H1 (cell line): ENCODE measurements at regions not wholly inside any gene's neighbourhood (a gene's known extent, or its start where the extent isn't known, plus 50 kb on each side); places are given as distances from the start of the nearest gene placed in this dataset.

Experiments
- CTCF ChIA-PET: fragments of 300-600 bp; sonication (Branson Sonifier 250); formaldehyde crosslinking; loops from one replicate; lab custom pipeline; 2021; ENCODE audit not compliant: partially characterized antibody; lab: Charles Lee
- POLR2A ChIA-PET: fragments of 300-600 bp; sonication (Branson Sonifier 250); formaldehyde crosslinking; loops from one replicate; lab custom pipeline; 2021; ENCODE audit warnings: inconsistent platforms; ENCODE audit not compliant: partially characterized antibody; lab: Charles Lee
- DNase-seq, 2 experiments: peaks; one replicate each; pipeline versions ENCODE4 v3.0.0 to v3.0.0-alpha.2; 2010 to 2022; ENCODE audit warnings: low spot score in 2 of 2, low read depth in 1 of 2, mixed read lengths in 1 of 2
- FAIRE-seq: peaks from 2 replicates; lab custom pipeline; 2011; peaks lifted over from hg19 to GRCh38; lab: Jason Lieb, UNC
- H2AFZ ChIP-seq: 2 replicates; pipeline ENCODE4 v1.8.1; 2012; ENCODE audit warnings: low read length, inconsistent platforms
- H2AK5ac ChIP-seq: 2 replicates; pipeline ENCODE4 v1.6.1; 2013; ENCODE audit warnings: low read depth, low read length
- H2BK120ac ChIP-seq: replicated peaks from 2 replicates; pipeline ENCODE3; 2013; ENCODE audit warnings: low read depth, low read length, inconsistent platforms
- H2BK12ac ChIP-seq: 2 replicates; pipeline ENCODE4 v1.6.1; 2013; ENCODE audit warnings: low read depth, low read length
- H2BK15ac ChIP-seq: 2 replicates; pipeline ENCODE4 v1.6.1; 2013; ENCODE audit warnings: low read length
- H2BK20ac ChIP-seq: 2 replicates; pipeline ENCODE4 v1.6.1; 2013; ENCODE audit warnings: low read length
- H2BK5ac ChIP-seq: 2 replicates; pipeline ENCODE4 v1.6.1; 2013; ENCODE audit warnings: low read depth, low read length
- H3K14ac ChIP-seq: 2 replicates; pipeline ENCODE4 v1.6.1; 2013; ENCODE audit warnings: inconsistent platforms; ENCODE audit not compliant: insufficient read length
- H3K18ac ChIP-seq: 2 replicates; pipeline ENCODE4 v1.6.1; 2013; ENCODE audit warnings: low read length; ENCODE audit errors: extremely low read depth
- H3K23ac ChIP-seq: 2 replicates; pipeline ENCODE4 v1.6.1; 2013; ENCODE audit warnings: inconsistent platforms; ENCODE audit not compliant: insufficient read length
- H3K23me2 ChIP-seq: 2 replicates; pipeline ENCODE4 v1.6.1; 2013; ENCODE audit warnings: low read depth, low read length
- H3K27ac ChIP-seq: 2 replicates; pipeline ENCODE4 v1.6.1; 2011; ENCODE audit warnings: low read depth, low read length, inconsistent platforms
- H3K27me3 ChIP-seq, 4 experiments: replicated peaks in 1 of 4; 1 replicate in 1 of 4; 2 replicates in 3 of 4; pipeline versions ENCODE4 v1.6.1 to v1.8.1; 2011 to 2013; ENCODE audit warnings: low read length in 3 of 4, mild to moderate bottlenecking in 3 of 4, inconsistent platforms in 2 of 4, mixed read lengths in 2 of 4, moderate library complexity in 1 of 4; ENCODE audit not compliant: control insufficient read depth in 3 of 4, insufficient read depth in 3 of 4; ENCODE audit errors: extremely low read depth in 1 of 4
- H3K36me3 ChIP-seq, 4 experiments: 2 replicates each; pipeline versions ENCODE4 v1.6.1 to v1.8.1; 2011 to 2013; ENCODE audit warnings: mild to moderate bottlenecking in 4 of 4, low read length in 3 of 4, moderate library complexity in 2 of 4, control low read depth in 1 of 4, inconsistent platforms in 1 of 4; ENCODE audit not compliant: insufficient read depth in 4 of 4, control insufficient read depth in 2 of 4
- H3K4ac ChIP-seq: replicated peaks from 2 replicates; pipeline ENCODE3; 2013; ENCODE audit warnings: low read length, low read depth, mixed read lengths, inconsistent platforms; ENCODE audit not compliant: insufficient read length
- H3K4me1 ChIP-seq, 4 experiments: replicated peaks in 1 of 4; 1 replicate in 1 of 4; 2 replicates in 3 of 4; pipeline versions ENCODE4 v1.6.1 to v1.8.1; 2011 to 2013; ENCODE audit warnings: low read length in 3 of 4, inconsistent platforms in 2 of 4, mixed read lengths in 1 of 4; ENCODE audit not compliant: insufficient read depth in 4 of 4, control insufficient read depth in 3 of 4
- H3K4me2 ChIP-seq, 2 experiments: 2 replicates each; pipeline versions ENCODE4 v1.6.1 to v1.8.1; 2011 to 2013; ENCODE audit warnings: low read depth in 2 of 2, low read length in 2 of 2, control low read depth in 1 of 2, inconsistent platforms in 1 of 2, mild to moderate bottlenecking in 1 of 2; ENCODE audit not compliant: insufficient read depth in 1 of 2
- H3K4me3 ChIP-seq, 4 experiments: fragments of 200-600, 300-600 bp in 1 of 4; sonication (generic), shearing (Covaris generic), sonication (Bioruptor Twin) in 1 of 4; 2 replicates each; pipeline versions ENCODE4 v1.5.1 to v1.8.1; 2011 to 2016; ENCODE audit warnings: low read length in 4 of 4, low read depth in 3 of 4, control low read depth in 2 of 4, inconsistent platforms in 2 of 4, mild to moderate bottlenecking in 2 of 4, mixed read lengths in 1 of 4, moderate library complexity in 1 of 4; ENCODE audit not compliant: insufficient read depth in 2 of 4; ENCODE audit errors: extremely low read depth in 1 of 4
- H3K56ac ChIP-seq: replicated peaks from 2 replicates; pipeline ENCODE3; 2013; ENCODE audit warnings: low read depth, mild to moderate bottlenecking, mixed read lengths, low read length, inconsistent platforms; ENCODE audit not compliant: insufficient read length
- H3K79me1 ChIP-seq: 2 replicates; pipeline ENCODE4 v1.6.1; 2013; ENCODE audit warnings: low read depth, low read length, control low read depth
- H3K79me2 ChIP-seq, 2 experiments: 2 replicates each; pipeline versions ENCODE4 v1.6.1 to v1.8.1; 2012 to 2013; ENCODE audit warnings: low read length in 2 of 2, mild to moderate bottlenecking in 2 of 2, inconsistent platforms in 1 of 2; ENCODE audit not compliant: insufficient read depth in 2 of 2, control insufficient read depth in 1 of 2
- H3K9ac ChIP-seq, 4 experiments: replicated peaks in 1 of 4; 1 replicate in 1 of 4; 2 replicates in 3 of 4; pipeline versions ENCODE4 v1.6.1 to v1.8.1; 2011 to 2013; ENCODE audit warnings: low read depth in 3 of 4, low read length in 3 of 4, control low read depth in 2 of 4, mild to moderate bottlenecking in 2 of 4, moderate library complexity in 2 of 4, inconsistent platforms in 1 of 4; ENCODE audit errors: extremely low read depth in 1 of 4
- H3K9me3 ChIP-seq, 2 experiments: 2 replicates each; pipeline versions ENCODE4 v1.6.1 to v1.8.1; 2012 to 2013; ENCODE audit warnings: mild to moderate bottlenecking in 2 of 2, moderate library complexity in 2 of 2, control low read depth in 1 of 2, inconsistent platforms in 1 of 2, low read depth in 1 of 2, low read length in 1 of 2, mixed read lengths in 1 of 2; ENCODE audit not compliant: insufficient read depth in 2 of 2
- H4K20me1 ChIP-seq, 2 experiments: replicated peaks in 1 of 2; 2 replicates each; pipeline versions ENCODE3 to v1.8.1; 2011 to 2013; ENCODE audit warnings: inconsistent platforms in 2 of 2, low read length in 2 of 2, mild to moderate bottlenecking in 1 of 2; ENCODE audit not compliant: insufficient read depth in 2 of 2, control insufficient read depth in 1 of 2
- H4K5ac ChIP-seq: 2 replicates; pipeline ENCODE4 v1.6.1; 2013; ENCODE audit warnings: low read length, low read depth, mixed read lengths, inconsistent platforms; ENCODE audit not compliant: insufficient read length
- H4K8ac ChIP-seq: 2 replicates; pipeline ENCODE4 v1.8.0; 2013; ENCODE audit warnings: mild to moderate bottlenecking, moderate library complexity, low read length, inconsistent platforms; ENCODE audit not compliant: insufficient read depth; ENCODE audit errors: extremely low read depth
- H4K91ac ChIP-seq: replicated peaks from 2 replicates; pipeline ENCODE3; 2013; ENCODE audit warnings: low read length, mixed read lengths, inconsistent platforms; ENCODE audit not compliant: insufficient read length
- ASH2L ChIP-seq: fragments of 200-600, 300-600 bp; sonication (generic); IDR thresholded peaks from one replicate; pipeline ENCODE4 v1.7.1; 2017; ENCODE audit warnings: low read length
- CEBPB ChIP-seq: IDR thresholded peaks from 2 replicates; pipeline ENCODE4 v1.6.1; 2012; ENCODE audit warnings: low read depth, low read length
- CREB1 ChIP-seq: IDR thresholded peaks from 2 replicates; pipeline ENCODE4 v1.6.1; 2012; ENCODE audit warnings: inconsistent platforms
- KDM4A ChIP-seq: IDR thresholded peaks from one replicate; pipeline ENCODE4 v1.7.1; 2012; ENCODE audit warnings: low read depth, mild to moderate bottlenecking, moderate library complexity, low read length, inconsistent platforms; ENCODE audit not compliant: severe bottlenecking
- POLR2AphosphoS5 ChIP-seq: IDR thresholded peaks from 2 replicates; pipeline ENCODE4 v1.6.1; 2011; ENCODE audit warnings: low read depth, low read length
- POU5F1 ChIP-seq: IDR thresholded peaks from 2 replicates; pipeline ENCODE4 v1.6.1; 2011; ENCODE audit warnings: low read depth, mild to moderate bottlenecking, low read length, moderate library complexity
- SIN3A ChIP-seq, 2 experiments: IDR thresholded peaks in 1 of 2; conservative IDR thresholded peaks in 1 of 2; 2 replicates each; pipeline ENCODE4 v1.6.1; 2011 to 2012; ENCODE audit warnings: low read length in 2 of 2, improper control_type of control experiment in 1 of 2, low read depth in 1 of 2, mild to moderate bottlenecking in 1 of 2
- SUZ12 ChIP-seq: fragments of 200-600 bp; sonication (generic); IDR thresholded peaks from 2 replicates; pipeline ENCODE4 v1.6.1; 2012; ENCODE audit warnings: mild to moderate bottlenecking, inconsistent platforms, low read length, moderate library complexity, mixed read lengths
- TAF1 ChIP-seq: IDR thresholded peaks from 2 replicates; pipeline ENCODE4 v1.6.1; 2011; ENCODE audit warnings: mild to moderate bottlenecking, low read depth, low read length
- TAF7 ChIP-seq: optimal IDR thresholded peaks from 2 replicates; pipeline ENCODE3; 2011; ENCODE audit warnings: low read depth, mild to moderate bottlenecking, inconsistent platforms, low read length, moderate library complexity, borderline replicate concordance
- YY1 ChIP-seq: IDR thresholded peaks from 2 replicates; pipeline ENCODE4 v1.6.1; 2011; ENCODE audit warnings: low read depth, mild to moderate bottlenecking, low read length
- TF ChIP-seq, protein P1 (sequence below): IDR thresholded peaks from 2 replicates; pipeline ENCODE4 v1.6.1; 2011; ENCODE audit warnings: low read depth, mild to moderate bottlenecking, low read length; ENCODE audit not compliant: insufficient read depth
- TF ChIP-seq, protein P2 (sequence below), 3 experiments: IDR thresholded peaks; 1 replicate in 2 of 3; 2 replicates in 1 of 3; pipeline versions ENCODE4 v1.5.1 to v1.6.1; 2011; ENCODE audit warnings: low read length in 3 of 3, mild to moderate bottlenecking in 3 of 3, inconsistent platforms in 2 of 3, low read depth in 1 of 3, moderate library complexity in 1 of 3; ENCODE audit not compliant: insufficient read depth in 1 of 3; ENCODE audit errors: control extremely low read depth in 1 of 3

DNA sequence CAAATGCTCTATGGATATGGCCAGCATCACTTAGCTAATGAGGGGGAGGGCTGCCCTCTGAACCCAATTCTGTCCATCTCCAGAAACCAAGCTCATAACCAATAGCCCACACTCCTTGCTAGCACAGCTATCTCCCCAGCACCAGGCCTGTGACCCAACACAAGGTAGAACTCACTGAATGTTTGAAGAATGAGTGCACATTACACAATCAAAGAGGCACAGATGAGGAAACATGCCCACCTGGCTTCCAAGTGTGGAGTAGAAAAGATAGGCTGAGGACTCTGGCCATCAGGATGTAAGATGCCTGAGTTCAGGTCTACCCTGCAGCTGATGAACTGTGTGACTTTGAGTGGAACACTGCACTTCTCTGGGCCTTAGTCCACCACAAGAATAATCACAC, 268.4 kb downstream of the BCL11B start:
- Histone ChIP-seq H3K4me2 (no peak overlapping the region), H3K4me3 (no peak overlapping the region), H3K79me2 (no peaks in the 10 kb centered on the region), H2BK5ac (no peak overlapping the region), H3K23me2 (peaks cover 3% of the 10 kb centered on the region; the same call in 1 of the 2 replicates), H2BK120ac (no peak overlapping the region), H3K4me1 (no peaks in the 10 kb centered on the region), H3K9me3 (no peaks in the 10 kb centered on the region), H4K91ac (no peak overlapping the region), H2BK15ac (no peak overlapping the region), H3K36me3 (no peaks in the 10 kb centered on the region), H3K14ac (no peak overlapping the region), H3K56ac (no peak overlapping the region), H3K79me1 (no peaks in the 10 kb centered on the region), H3K27me3 (no peaks in the 10 kb centered on the region), H2AFZ (no peak overlapping the region), H3K18ac (no peak overlapping the region), H3K27ac (no peak overlapping the region), H4K8ac (no peak overlapping the region), H2BK12ac (no peak overlapping the region), H2BK20ac (no peak overlapping the region), H2AK5ac (no peak overlapping the region), H3K4ac (no peak overlapping the region), H4K20me1 (peaks cover 0 to 4% of the 10 kb centered on the region in 2 experiments), H3K23ac (no peak overlapping the region), H4K5ac (no peak overlapping the region), H3K9ac (no peak overlapping the region)
- POLR2A ChIA-PET: no interaction called here
- CTCF ChIA-PET: interaction anchor here (1.1 kb wide), 1 partner anchor 32 kb away, joined by 3 read pairs; no protein-coding TSS in a partner anchor
- FAIRE-seq (no peak), DNase-seq (no peak)
- TF ChIP-seq ASH2L (no peak), SUZ12 (no peak), POLR2AphosphoS5 (no peak), KDM4A (no peak), YY1 (no peak), POU5F1 (no peak), CREB1 (no peak), TAF1 (no peak), CEBPB (no peak), TAF7 (no peak), SIN3A (conservative IDR thresholded peaks at IDR 0.05 in 1 of 2, IDR thresholded peaks at IDR 0.05 in 1 of 2; ENCODE audit: low read depth in 1 of 2, low read length in 2 of 2) (no peak)
- TF ChIP-seq, protein P1, sequence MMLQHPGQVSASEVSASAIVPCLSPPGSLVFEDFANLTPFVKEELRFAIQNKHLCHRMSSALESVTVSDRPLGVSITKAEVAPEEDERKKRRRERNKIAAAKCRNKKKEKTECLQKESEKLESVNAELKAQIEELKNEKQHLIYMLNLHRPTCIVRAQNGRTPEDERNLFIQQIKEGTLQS: no peak
- TF ChIP-seq, protein P2, sequence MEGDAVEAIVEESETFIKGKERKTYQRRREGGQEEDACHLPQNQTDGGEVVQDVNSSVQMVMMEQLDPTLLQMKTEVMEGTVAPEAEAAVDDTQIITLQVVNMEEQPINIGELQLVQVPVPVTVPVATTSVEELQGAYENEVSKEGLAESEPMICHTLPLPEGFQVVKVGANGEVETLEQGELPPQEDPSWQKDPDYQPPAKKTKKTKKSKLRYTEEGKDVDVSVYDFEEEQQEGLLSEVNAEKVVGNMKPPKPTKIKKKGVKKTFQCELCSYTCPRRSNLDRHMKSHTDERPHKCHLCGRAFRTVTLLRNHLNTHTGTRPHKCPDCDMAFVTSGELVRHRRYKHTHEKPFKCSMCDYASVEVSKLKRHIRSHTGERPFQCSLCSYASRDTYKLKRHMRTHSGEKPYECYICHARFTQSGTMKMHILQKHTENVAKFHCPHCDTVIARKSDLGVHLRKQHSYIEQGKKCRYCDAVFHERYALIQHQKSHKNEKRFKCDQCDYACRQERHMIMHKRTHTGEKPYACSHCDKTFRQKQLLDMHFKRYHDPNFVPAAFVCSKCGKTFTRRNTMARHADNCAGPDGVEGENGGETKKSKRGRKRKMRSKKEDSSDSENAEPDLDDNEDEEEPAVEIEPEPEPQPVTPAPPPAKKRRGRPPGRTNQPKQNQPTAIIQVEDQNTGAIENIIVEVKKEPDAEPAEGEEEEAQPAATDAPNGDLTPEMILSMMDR (IDR thresholded peaks at IDR 0.05; ENCODE audit: control extremely low read depth in 1 of 3, insufficient read depth in 1 of 3, low read depth in 1 of 3, low read length in 3 of 3): no peak
